ENCODE measurements at regions not wholly inside any gene's neighbourhood (a gene's known extent, or its start where the extent isn't known, plus 50 kb on each side); places are given as distances from the start of the nearest gene placed in this dataset.

DNA sequence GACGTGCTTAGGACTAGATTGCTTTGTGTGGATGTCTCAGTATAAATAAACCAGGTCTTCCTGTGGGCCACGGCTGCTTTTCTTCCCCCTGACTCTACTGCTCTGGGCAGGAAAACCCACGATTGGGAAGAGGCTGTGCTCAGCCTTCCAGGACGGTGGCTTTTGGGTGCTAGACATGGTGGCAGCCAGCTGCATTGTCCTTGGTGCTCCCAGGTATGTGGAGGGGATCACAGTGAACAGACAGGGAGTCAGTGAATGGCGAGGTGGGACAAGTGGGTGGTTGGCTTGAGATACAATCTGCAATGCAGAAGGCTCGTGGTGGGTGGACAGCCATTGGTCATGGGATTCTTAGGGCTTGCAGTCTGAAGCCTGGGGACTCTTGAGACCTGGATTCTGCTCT lies 366.3 kb downstream of the AACS start:
- TF ChIP-seq, protein P1, sequence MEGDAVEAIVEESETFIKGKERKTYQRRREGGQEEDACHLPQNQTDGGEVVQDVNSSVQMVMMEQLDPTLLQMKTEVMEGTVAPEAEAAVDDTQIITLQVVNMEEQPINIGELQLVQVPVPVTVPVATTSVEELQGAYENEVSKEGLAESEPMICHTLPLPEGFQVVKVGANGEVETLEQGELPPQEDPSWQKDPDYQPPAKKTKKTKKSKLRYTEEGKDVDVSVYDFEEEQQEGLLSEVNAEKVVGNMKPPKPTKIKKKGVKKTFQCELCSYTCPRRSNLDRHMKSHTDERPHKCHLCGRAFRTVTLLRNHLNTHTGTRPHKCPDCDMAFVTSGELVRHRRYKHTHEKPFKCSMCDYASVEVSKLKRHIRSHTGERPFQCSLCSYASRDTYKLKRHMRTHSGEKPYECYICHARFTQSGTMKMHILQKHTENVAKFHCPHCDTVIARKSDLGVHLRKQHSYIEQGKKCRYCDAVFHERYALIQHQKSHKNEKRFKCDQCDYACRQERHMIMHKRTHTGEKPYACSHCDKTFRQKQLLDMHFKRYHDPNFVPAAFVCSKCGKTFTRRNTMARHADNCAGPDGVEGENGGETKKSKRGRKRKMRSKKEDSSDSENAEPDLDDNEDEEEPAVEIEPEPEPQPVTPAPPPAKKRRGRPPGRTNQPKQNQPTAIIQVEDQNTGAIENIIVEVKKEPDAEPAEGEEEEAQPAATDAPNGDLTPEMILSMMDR (IDR thresholded peaks at IDR 0.05), result no peak
- TF ChIP-seq POLR2A (IDR thresholded peaks at IDR 0.05) (no peak), POLR2AphosphoS5 (IDR thresholded peaks at IDR 0.05) (no peak)

Data from prostate gland (tissue), 2 donors.